DOHH2 (cell line): ENCODE measurements at regions not wholly inside any gene's neighbourhood (a gene's known extent, or its start where the extent isn't known, plus 50 kb on each side); places are given as distances from the start of the nearest gene placed in this dataset.

ENCODE experiments used
- H3F3A ChIP-seq: fragments of 200-600 bp; sonication (generic), shearing (Covaris generic); 2 replicates; pipeline ENCODE4 v1.6.0; 2016; ENCODE audit warnings: antibody characterized with exemption, mild to moderate bottlenecking; ENCODE audit not compliant: control insufficient read depth, insufficient read depth
- H3K27ac ChIP-seq: fragments of 200-600 bp; sonication (generic); 2 replicates; pipeline ENCODE4 v1.5.1; 2014; ENCODE audit warnings: low read depth, mild to moderate bottlenecking, low read length, moderate library complexity
- H3K27me3 ChIP-seq: fragments of 200-600 bp; sonication (generic); 2 replicates; pipeline ENCODE4 v1.6.1; 2014; ENCODE audit warnings: mild to moderate bottlenecking, low read length, mixed read lengths; ENCODE audit not compliant: control insufficient read depth
- H3K36me3 ChIP-seq: fragments of 200-600 bp; sonication (generic); 2 replicates; pipeline ENCODE4 v1.6.1; 2014; ENCODE audit warnings: mild to moderate bottlenecking, low read length, moderate library complexity, mixed read lengths; ENCODE audit not compliant: control insufficient read depth
- H3K4me1 ChIP-seq: fragments of 200-600 bp; sonication (generic); 2 replicates; pipeline ENCODE4 v1.6.1; 2014; ENCODE audit warnings: mild to moderate bottlenecking, low read length, mixed read lengths; ENCODE audit not compliant: control insufficient read depth
- H3K4me2 ChIP-seq: fragments of 200-600 bp; sonication (generic); 2 replicates; pipeline ENCODE4 v1.6.0; 2014; ENCODE audit warnings: mild to moderate bottlenecking, low read length, moderate library complexity
- H3K4me3 ChIP-seq: fragments of 200-600 bp; sonication (generic); 2 replicates; pipeline ENCODE4 v1.5.1; 2014; ENCODE audit warnings: mild to moderate bottlenecking, low read length, mixed read lengths
- H3K79me2 ChIP-seq: fragments of 200-600 bp; sonication (generic); 2 replicates; pipeline ENCODE4 v1.6.1; 2014; ENCODE audit warnings: mild to moderate bottlenecking, low read length, mixed read lengths; ENCODE audit not compliant: control insufficient read depth
- H3K9me2 ChIP-seq: fragments of 200-600 bp; sonication (generic); replicated peaks from 2 replicates; pipeline ENCODE4 v1.6.1; 2014; ENCODE audit warnings: mild to moderate bottlenecking, low read length, mixed read lengths; ENCODE audit not compliant: control insufficient read depth
- H3K9me3 ChIP-seq: fragments of 200-600 bp; sonication (generic); 2 replicates; pipeline ENCODE4 v1.6.1; 2014; ENCODE audit warnings: antibody characterized with exemption, low read length, mixed read lengths; ENCODE audit not compliant: control insufficient read depth, insufficient read depth
- H4K20me1 ChIP-seq: fragments of 200-600 bp; sonication (generic); 2 replicates; pipeline ENCODE4 v1.6.0; 2014; ENCODE audit warnings: low read depth, mild to moderate bottlenecking, antibody characterized with exemption, low read length, moderate library complexity; ENCODE audit not compliant: control insufficient read depth, insufficient read depth
- EZH2phosphoT487 ChIP-seq: fragments of 200-600 bp; sonication (generic); IDR thresholded peaks from 2 replicates; pipeline ENCODE4 v1.6.1; 2017; ENCODE audit warnings: borderline replicate concordance, mild to moderate bottlenecking, antibody characterized with exemption, low read length, moderate library complexity, mixed read lengths
- TF ChIP-seq, protein P1 (sequence below): fragments of 200-600 bp; sonication (generic); IDR thresholded peaks from one replicate; pipeline ENCODE4 v1.5.1; 2014; ENCODE audit warnings: antibody characterized with exemption, mild to moderate bottlenecking, low read depth, low read length; ENCODE audit not compliant: poor library complexity, severe bottlenecking

DNA sequence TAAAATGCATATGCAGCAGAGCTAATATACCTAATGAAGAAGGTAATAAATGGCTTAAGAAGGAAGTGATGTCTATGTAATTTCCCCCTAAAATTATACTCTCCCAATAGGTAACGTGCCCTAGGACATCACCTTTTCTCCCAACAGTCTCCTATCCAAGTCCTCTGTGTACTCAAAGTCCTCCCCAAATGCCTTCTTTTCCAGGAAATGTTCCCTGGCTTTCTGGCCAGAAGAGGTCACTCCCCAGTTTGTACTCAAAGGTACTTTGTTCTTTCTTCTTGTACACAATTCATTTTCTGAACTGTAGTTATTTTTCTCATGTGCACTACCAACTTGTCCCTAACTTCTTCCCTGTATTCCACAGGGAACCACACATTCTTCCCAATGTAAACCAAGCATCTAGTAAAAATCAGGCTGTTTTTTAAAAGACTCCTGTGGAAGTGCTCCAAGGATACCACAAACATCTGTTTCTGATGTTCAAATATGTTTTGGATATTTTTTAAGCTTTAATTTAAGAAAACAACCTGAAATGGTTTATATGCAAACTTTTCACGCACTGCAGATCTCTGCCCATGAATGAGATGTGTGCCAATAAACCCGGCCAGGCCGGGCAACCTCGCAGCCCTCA lies 262.3 kb upstream of the KLF14 start:
- Histone ChIP-seq H4K20me1 (peaks cover 10% of the 10 kb centered on the region; the same call in 1 of the 2 replicates), H3K79me2 (peaks cover 85% of the 10 kb centered on the region), H3K36me3 (peaks cover 50% of the 10 kb centered on the region), H3K27ac (no peak overlapping the region), H3K4me1 (peaks cover 66% of the 10 kb centered on the region), H3K9me3 (no peaks in the 10 kb centered on the region), H3K9me2 (no peaks in the 10 kb centered on the region), H3K4me2 (peak overlapping the region; percentile 32), H3K27me3 (no peaks in the 10 kb centered on the region), H3K4me3 (no peak overlapping the region), H3F3A (peaks cover under 1% of the 10 kb centered on the region; the same call in 1 of the 2 replicates)
- no peak for TF ChIP-seq EZH2phosphoT487
- TF ChIP-seq, protein P1, sequence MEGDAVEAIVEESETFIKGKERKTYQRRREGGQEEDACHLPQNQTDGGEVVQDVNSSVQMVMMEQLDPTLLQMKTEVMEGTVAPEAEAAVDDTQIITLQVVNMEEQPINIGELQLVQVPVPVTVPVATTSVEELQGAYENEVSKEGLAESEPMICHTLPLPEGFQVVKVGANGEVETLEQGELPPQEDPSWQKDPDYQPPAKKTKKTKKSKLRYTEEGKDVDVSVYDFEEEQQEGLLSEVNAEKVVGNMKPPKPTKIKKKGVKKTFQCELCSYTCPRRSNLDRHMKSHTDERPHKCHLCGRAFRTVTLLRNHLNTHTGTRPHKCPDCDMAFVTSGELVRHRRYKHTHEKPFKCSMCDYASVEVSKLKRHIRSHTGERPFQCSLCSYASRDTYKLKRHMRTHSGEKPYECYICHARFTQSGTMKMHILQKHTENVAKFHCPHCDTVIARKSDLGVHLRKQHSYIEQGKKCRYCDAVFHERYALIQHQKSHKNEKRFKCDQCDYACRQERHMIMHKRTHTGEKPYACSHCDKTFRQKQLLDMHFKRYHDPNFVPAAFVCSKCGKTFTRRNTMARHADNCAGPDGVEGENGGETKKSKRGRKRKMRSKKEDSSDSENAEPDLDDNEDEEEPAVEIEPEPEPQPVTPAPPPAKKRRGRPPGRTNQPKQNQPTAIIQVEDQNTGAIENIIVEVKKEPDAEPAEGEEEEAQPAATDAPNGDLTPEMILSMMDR, result no peak

DNA sequence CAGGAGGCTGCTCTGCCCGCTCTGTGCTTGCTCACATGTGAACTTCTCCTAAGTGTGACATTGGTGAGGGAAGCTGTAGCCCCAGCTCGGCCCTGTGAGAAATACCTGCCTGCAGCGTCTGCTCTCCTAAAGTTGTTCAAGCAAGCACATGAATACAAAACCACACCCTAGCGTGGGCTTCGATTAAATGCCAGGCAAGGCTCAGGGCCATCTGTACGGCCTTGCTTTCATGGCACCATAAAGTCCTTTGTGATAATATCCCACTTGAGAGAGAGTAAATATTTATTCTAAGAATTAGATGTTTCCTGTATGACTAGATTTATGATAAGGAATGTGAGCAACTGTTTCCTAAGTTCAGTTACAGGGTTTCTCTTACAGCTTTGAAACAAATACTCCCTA lies 262.8 kb upstream of the KLF14 start:
- no peak overlapping the region for H3K27ac ChIP-seq
- H3K9me2 ChIP-seq, result no peaks in the 10 kb centered on the region
- peaks cover 66% of the 10 kb centered on the region for H3K4me1 ChIP-seq
- no peaks in the 10 kb centered on the region; the same call in 1 of the 2 replicates for H3F3A ChIP-seq
- peaks cover 79% of the 10 kb centered on the region for H3K79me2 ChIP-seq
- no peaks in the 10 kb centered on the region for H3K9me3 ChIP-seq
- no peak overlapping the region for H3K4me3 ChIP-seq
- H3K36me3 ChIP-seq, result peaks cover 50% of the 10 kb centered on the region
- H3K4me2 ChIP-seq, result peak overlapping the region; percentile 32
- peaks cover 8% of the 10 kb centered on the region; the same call in 1 of the 2 replicates for H4K20me1 ChIP-seq
- H3K27me3 ChIP-seq, result no peaks in the 10 kb centered on the region
- TF ChIP-seq, protein P1, result no peak
- TF ChIP-seq EZH2phosphoT487, result no peak

DNA sequence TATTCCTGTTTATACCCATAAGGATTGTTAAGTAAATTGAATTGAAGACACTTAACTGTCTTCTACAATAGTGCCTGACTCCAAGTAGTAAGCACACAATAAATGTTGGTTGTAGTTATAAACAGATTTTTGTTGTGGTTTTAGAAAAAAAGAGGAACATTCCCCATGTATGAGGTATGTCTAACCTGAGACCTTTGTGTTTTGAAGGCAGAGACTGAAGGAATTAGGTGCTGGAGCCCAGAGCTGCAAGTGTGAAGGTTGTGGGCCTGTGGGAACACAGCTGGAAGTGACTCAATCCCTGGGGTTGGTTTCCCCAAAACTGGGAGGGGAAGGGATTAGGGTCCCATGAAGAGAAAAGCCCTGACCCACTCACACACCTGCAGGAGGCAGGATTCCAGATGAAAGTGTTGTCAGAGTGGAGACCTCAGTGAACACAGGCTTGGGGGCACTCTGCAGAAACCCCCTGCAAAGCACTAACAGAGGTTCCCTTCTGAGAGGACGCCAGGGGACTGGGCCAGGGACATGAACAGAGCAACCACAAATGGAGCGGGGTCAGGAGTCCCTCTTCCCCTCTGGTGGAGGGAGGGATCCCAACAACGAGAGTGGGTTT lies 265.1 kb upstream of the KLF14 start:
- Histone ChIP-seq H3K36me3 (peaks cover 44% of the 10 kb centered on the region), H3K79me2 (peaks cover 82% of the 10 kb centered on the region), H3F3A (no peaks in the 10 kb centered on the region; the same call in 1 of the 2 replicates), H3K9me3 (no peaks in the 10 kb centered on the region), H3K9me2 (no peaks in the 10 kb centered on the region), H3K4me2 (peak overlapping the region; percentile 9), H3K4me1 (peaks cover 65% of the 10 kb centered on the region), H3K4me3 (no peak overlapping the region), H3K27me3 (no peaks in the 10 kb centered on the region), H4K20me1 (peaks cover 8% of the 10 kb centered on the region; the same call in 1 of the 2 replicates), H3K27ac (no peak overlapping the region)
- TF ChIP-seq, protein P1, result no peak
- TF ChIP-seq EZH2phosphoT487, result no peak
